ENCODE measurements at regions not wholly inside any gene's neighbourhood (a gene's known extent, or its start where the extent isn't known, plus 50 kb on each side); places are given as distances from the start of the nearest gene placed in this dataset.
A peak's percentile ranks its signal among the peaks of the same experiment; 100 is the strongest.

DNA sequence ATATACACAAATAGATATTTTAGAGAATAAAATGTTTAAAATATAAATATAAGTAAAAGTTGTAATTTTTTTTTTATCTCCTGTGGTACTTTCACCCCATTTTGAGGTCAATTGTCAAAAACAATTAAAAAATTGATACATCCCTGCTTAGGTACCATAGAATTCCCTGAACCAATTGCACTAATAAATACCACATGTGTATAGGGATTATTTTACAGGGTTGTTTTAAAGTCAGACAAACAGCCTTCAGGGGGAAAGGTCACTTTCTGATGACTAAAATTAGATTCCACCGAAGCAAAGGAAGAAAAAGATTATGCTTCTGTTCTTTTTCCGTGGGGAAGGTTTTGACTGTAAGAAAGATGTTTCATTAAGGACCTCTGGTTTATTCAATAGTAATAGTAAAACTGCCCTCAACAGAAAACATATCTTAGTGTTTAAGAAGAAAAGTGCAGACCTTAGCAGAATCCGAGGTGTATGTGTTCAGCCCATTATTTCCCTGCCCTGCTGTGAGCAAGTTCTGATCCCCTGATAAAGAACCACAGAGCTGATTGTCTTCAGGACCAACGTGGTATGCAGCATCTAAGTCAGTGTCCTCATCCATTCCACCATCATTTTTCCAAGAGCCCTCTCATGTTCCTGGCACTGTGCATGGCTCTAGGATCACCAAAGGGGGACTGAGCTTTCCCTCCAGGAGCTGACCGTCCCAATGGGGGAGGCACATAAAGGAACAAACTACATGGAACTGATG is 132.9 kb upstream of the IL12A start:
- no peak for DNase-seq
- in situ Hi-C loops (cut with HindIII; ENCODE audit: low pct_ligation_motif_present, low pct_unique_long_range_greater_than_20kb, low sequenced_read_pairs), result no loop called here

DNA sequence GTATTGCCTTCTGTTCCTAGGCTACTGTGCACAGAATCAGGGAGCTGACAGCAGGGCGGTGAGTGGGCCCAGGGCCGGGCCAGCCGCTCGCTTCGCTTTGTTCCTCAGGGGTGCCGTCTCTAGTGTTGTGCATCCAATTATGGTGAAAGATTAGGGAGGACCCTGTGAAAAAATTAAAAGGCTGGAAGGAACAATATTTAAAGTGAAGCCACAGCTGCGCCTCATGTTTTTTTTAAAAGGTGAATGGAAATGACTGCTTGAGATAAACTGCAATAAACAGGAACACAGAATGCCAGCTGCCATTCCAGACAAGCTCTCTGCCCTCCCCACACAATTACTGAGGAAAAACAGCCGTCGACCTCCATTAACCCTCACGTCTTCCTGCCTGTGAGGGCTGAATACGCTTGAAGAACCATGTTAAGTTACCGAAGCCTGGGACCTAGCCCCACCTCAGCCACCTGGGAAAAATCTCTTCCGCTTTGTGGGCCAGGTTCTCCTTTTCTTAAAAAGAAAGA is 132.0 kb upstream of the IL12A start:
- in situ Hi-C loops (cut with HindIII; ENCODE audit: low pct_ligation_motif_present, low pct_unique_long_range_greater_than_20kb, low sequenced_read_pairs), result no loop called here
- no peak for DNase-seq

GRCh38 chr3:159857840-159858239 is 130.8 kb upstream of the IL12A start:
- in situ Hi-C loops (cut with HindIII; ENCODE audit: low pct_ligation_motif_present, low pct_unique_long_range_greater_than_20kb, low sequenced_read_pairs), result no loop called here
- no peak for DNase-seq

GRCh38 chr3:159858650-159859049 is 130.0 kb upstream of the IL12A start:
- DNase-seq, result no peak
- in situ Hi-C loops (cut with HindIII; ENCODE audit: low pct_ligation_motif_present, low pct_unique_long_range_greater_than_20kb, low sequenced_read_pairs), result no loop called here

DNA sequence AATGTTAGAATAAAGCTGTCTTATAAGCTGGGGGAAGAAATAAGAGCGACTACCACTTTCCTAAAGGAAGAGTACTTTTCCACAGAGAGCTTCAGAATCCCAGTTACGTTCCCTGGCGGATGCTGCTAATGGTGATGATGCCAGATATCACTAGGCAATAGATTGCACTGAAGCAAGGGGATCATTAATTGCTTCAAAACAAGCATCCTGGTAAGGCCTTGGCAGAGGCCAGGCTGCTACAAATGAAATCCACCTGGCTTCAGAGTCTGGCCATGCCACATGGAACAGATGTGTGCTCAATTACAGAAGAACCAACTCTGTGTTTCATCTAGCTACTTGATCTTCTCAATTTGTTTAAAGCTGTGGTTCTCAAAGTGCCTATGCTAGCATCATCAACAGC is 129.2 kb upstream of the IL12A start:
- in situ Hi-C loops (cut with HindIII; ENCODE audit: low pct_ligation_motif_present, low pct_unique_long_range_greater_than_20kb, low sequenced_read_pairs), result no loop called here
- DNase-seq, result no peak

DNA sequence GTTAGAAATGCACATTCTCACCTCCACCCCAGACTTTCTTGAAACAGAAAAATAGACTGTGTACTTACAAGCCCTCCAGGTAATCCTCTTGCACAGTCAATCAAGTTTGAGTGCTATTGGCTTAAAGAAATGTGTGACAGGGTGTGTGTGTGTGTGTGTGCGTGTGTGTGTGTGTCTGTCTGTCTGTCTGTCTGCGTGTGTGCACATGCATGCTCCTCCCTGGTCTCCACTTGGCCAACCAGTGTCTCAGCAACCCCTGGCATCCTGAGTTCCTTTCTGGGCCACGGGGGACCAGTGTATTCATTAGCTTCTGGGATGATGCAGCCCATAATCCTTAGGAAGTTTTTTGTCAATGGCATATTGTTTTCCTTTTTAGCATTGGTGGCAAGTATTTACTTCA is 128.8 kb upstream of the IL12A start:
- no peak for DNase-seq
- in situ Hi-C loops (cut with HindIII; ENCODE audit: low pct_ligation_motif_present, low pct_unique_long_range_greater_than_20kb, low sequenced_read_pairs), result no loop called here

- in situ Hi-C loops (cut with HindIII; ENCODE audit: low pct_ligation_motif_present, low pct_unique_long_range_greater_than_20kb, low sequenced_read_pairs), result no loop called here
- DNase-seq, result no peak
Observed at GRCh38 chr3:159860269-159861116, 128.1 kb upstream of the IL12A start.

DNA sequence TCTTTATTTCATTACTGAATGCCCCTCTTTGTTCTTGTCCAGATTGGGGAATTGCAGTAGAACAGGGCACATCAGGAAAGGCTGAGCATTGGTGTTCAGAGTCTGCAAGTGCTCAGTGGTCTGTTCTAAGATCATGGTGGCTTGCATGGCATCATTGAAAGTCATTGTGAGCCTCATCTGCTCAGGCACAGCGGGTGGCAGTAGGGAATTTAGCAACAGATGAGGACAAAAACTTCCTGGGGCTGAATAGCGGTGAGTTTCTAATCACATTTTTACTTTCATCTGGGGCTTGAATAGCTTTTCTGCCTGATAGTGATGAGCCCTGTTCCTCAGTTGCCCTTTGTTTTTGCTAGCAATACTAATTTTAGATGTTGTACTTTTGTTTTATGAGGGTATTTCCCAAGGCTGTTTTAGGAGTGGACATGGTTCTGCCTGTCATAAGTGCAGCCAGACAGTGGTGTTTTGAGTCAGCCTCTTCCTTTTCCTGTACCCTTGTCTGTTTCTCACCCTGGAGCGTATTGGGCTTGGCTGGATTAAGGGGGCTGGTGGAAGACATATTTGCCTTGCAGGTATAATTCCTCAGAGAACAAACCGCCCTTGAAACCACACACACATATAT is 127.2 kb upstream of the IL12A start:
- in situ Hi-C loops (cut with HindIII; ENCODE audit: low pct_ligation_motif_present, low pct_unique_long_range_greater_than_20kb, low sequenced_read_pairs), result no loop called here
- DNase-seq, result no peak

DNA sequence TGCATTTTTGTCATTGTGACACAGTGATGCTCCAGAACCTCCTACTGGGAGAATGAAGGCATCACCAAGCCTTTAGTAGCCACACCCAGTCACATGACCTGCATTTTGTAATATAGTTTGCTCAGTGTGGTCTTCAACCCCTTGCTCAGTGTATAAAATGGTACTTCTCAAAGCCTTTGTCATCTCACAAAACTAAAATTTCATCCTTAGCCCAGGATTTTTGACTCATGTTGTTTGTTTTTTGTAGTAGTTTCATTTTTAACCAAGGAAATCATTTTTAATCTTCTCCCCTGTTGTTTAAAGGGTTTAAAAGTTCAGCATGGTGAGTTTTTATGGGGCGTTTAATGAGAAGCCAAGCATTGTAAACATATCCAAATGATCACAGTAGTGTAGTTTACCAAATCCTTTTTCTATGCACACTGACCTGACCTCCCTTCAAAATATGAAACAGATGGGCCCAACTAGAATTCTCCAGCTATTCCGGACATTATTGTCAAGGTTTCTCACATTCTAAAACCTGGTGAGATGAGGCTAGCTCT is 123.5 kb upstream of the IL12A start:
- no peak for DNase-seq
- in situ Hi-C loops (cut with HindIII; ENCODE audit: low pct_ligation_motif_present, low pct_unique_long_range_greater_than_20kb, low sequenced_read_pairs), result no loop called here

DNA sequence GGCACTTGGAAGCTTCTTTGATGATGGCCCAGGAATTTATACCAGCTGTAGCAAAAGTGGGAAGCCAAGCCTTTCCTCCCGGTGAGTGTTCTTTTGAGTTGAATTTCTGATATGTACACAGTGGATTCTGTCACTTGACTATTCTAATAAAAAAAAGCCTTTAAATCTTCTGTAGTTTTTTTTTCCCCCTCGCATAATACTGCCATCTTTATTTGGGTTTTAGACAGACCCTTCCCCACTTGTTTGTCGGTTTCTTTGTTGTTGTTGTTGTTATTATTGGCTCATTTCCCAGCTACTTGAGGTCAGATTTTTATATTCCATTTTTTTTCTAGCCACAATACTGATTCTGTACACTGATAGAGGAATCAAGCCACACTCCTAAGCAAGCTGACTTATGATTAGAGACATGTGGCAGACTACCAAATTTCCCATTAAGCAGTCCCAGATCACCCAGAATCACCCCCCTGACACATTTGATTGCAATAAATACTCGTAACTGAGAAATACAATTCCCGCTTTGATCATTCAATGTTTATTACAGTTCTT is 122.4 kb upstream of the IL12A start:
- in situ Hi-C loops (cut with HindIII; ENCODE audit: low pct_ligation_motif_present, low pct_unique_long_range_greater_than_20kb, low sequenced_read_pairs), result no loop called here
- no peak for DNase-seq

DNA sequence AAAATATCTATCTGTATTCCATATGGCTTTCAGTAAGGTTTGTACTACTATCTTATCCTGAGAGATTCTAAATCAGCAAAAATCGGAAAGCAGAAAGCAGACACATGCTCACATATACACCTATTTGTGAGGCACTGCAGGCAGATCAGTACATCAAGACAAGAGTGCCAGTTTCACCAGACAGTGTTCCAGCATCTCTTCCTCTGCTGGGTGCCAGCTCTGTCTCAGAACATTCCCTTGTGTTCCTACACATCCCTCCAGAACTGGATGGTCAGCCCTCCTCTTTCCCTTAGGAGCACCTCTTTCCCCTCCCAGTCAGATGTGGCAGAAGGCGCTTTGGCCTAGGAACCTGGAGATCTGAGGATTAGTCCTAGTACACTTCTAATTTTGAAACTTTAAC is 121.3 kb upstream of the IL12A start:
- in situ Hi-C loops (cut with HindIII; ENCODE audit: low pct_ligation_motif_present, low pct_unique_long_range_greater_than_20kb, low sequenced_read_pairs), result no loop called here
- DNase-seq, result no peak

- in situ Hi-C loops (cut with HindIII; ENCODE audit: low pct_ligation_motif_present, low pct_unique_long_range_greater_than_20kb, low sequenced_read_pairs), result no loop called here
- no peak for DNase-seq
Observed at GRCh38 chr3:159870723-159871122, 117.9 kb upstream of the IL12A start.

DNA sequence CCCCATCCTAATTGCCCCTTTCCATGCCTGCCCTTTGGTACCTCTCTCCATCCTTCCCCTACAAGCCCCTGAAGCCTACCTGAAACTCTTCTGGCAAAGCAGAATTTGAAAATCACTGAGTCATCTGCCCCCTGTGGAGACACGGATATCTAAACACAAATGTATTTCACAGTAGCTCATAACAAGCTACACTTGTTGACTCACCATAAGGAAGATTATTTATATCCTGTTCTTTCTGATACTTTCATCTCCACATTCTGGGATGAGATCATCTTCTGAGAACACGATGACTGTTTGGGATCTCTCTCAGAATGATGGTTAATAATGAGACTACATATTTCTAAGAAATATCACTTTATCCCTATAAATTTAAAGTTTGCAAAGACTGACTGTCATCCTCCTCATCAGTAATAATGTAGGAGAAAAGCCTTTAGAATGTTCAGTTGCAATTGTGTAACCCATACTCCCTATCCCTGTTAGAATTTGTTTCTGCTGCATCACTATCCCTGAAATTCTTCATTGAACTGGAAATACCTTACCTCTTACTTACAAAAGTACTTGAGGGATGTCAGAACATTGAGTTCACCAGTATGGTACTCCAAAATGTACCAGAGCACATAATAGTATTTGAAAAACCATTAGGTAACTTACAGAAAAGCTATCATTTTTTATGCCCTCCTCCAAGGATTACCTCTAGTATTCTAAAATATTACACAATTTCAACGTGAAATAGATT is 116.1 kb upstream of the IL12A start:
- in situ Hi-C loops (cut with HindIII; ENCODE audit: low pct_ligation_motif_present, low pct_unique_long_range_greater_than_20kb, low sequenced_read_pairs), result no loop called here

GRCh38 chr3:159875116-159875515 is 113.5 kb upstream of the IL12A start:
- no peak for DNase-seq
- in situ Hi-C loops (cut with HindIII; ENCODE audit: low pct_ligation_motif_present, low pct_unique_long_range_greater_than_20kb, low sequenced_read_pairs), result no loop called here

More for the DNA sequence above, 116.1 kb upstream of the IL12A start:
- peak; percentile 84 for DNase-seq

- DNase-seq, result peak; percentile 61
- in situ Hi-C loops (cut with HindIII; ENCODE audit: low pct_ligation_motif_present, low pct_unique_long_range_greater_than_20kb, low sequenced_read_pairs), result no loop called here
Observed at GRCh38 chr3:159877924-159878323, 110.7 kb upstream of the IL12A start.

GRCh38 chr3:159879146-159879545 is 109.5 kb upstream of the IL12A start:
- in situ Hi-C loops (cut with HindIII; ENCODE audit: low pct_ligation_motif_present, low pct_unique_long_range_greater_than_20kb, low sequenced_read_pairs), result no loop called here
- no peak for DNase-seq

GRCh38 chr3:159879598-159879997 is 109.0 kb upstream of the IL12A start:
- in situ Hi-C loops (cut with HindIII; ENCODE audit: low pct_ligation_motif_present, low pct_unique_long_range_greater_than_20kb, low sequenced_read_pairs), result no loop called here
- DNase-seq, result no peak

GRCh38 chr3:159881208-159881607 is 107.4 kb upstream of the IL12A start:
- no peak for DNase-seq
- in situ Hi-C loops (cut with HindIII; ENCODE audit: low pct_ligation_motif_present, low pct_unique_long_range_greater_than_20kb, low sequenced_read_pairs), result no loop called here
